K562 (cell line): ENCODE measurements at regions not wholly inside any gene's neighbourhood (a gene's known extent, or its start where the extent isn't known, plus 50 kb on each side); places are given as distances from the start of the nearest gene placed in this dataset.

ENCODE experiments used
- ATAC-seq: fragments of 200-7000 bp; cut with Tn5 transposase; 3 replicates; pipeline ENCODE4 v1.9.1; 2020; ENCODE audit warnings: moderate library complexity
- BruUV-seq: library from RNA; stranded (reverse); fragments of 400-500 nt; replicated peaks from 2 replicates; lab custom pipeline; 2021; lab: Mats Ljungman, UMichigan
- CTCF ChIA-PET: fragments of 300-600 bp; formaldehyde crosslinking; extraction: SDS; loops from one replicate; lab custom pipeline; 2021; ENCODE audit warnings: low intra/inter-chr PET ratio; lab: Yijun Ruan, JAX
- POLR2A ChIA-PET: fragments of 300-600, 350-650 bp; sonication (Branson Sonifier 250); formaldehyde crosslinking; extraction: SDS; loops from one replicate; lab custom pipeline; 2021; ENCODE audit warnings: antibody characterized with exemption, inconsistent platforms; lab: Yijun Ruan, JAX
- DNase-seq, 4 experiments: peaks; one replicate each; pipeline versions ENCODE4 v3.0.0 to v3.0.0-alpha.2; 2011 to 2018; ENCODE audit warnings: low spot score in 3 of 4, mixed read lengths in 3 of 4; ENCODE audit errors: extremely low read depth in 1 of 4
- FAIRE-seq: peaks from 2 replicates; lab custom pipeline; 2011; peaks lifted over from hg19 to GRCh38; lab: Jason Lieb, UNC
- H2AFZ ChIP-seq: 2 replicates; pipeline ENCODE4 v1.6.0; 2011; ENCODE audit warnings: low read depth, low read length, control low read depth, inconsistent platforms
- H3K27ac ChIP-seq: fragments of 200-600 bp; 3 replicates; pipeline ENCODE4 v1.8.0; 2011; ENCODE audit warnings: low read depth, mild to moderate bottlenecking, control low read depth, inconsistent platforms, low read length, moderate library complexity, mixed read lengths; ENCODE audit errors: extremely low read depth
- H3K27me3 ChIP-seq, 2 experiments: fragments of 300-600 bp in 1 of 2; 2 replicates in 1 of 2; 3 replicates in 1 of 2; pipeline versions ENCODE4 v1.6.0 to v1.8.0; 2011; ENCODE audit warnings: inconsistent platforms in 2 of 2, low read length in 2 of 2, mild to moderate bottlenecking in 1 of 2, mixed read lengths in 1 of 2, moderate library complexity in 1 of 2; ENCODE audit not compliant: control insufficient read depth in 2 of 2, insufficient read depth in 2 of 2
- H3K36me3 ChIP-seq: fragments of 300-600 bp; 3 replicates; pipeline ENCODE4 v1.8.0; 2011; ENCODE audit warnings: mild to moderate bottlenecking, low read length, inconsistent platforms; ENCODE audit not compliant: control insufficient read depth, insufficient read depth
- H3K4me1 ChIP-seq, 2 experiments: fragments of 200-600 bp in 1 of 2; replicated peaks in 1 of 2; 2 replicates in 1 of 2; 3 replicates in 1 of 2; pipeline versions ENCODE4 v1.5.1 to v1.8.0; 2011; ENCODE audit warnings: inconsistent platforms in 2 of 2, low read length in 2 of 2, mild to moderate bottlenecking in 1 of 2, mixed read lengths in 1 of 2, moderate library complexity in 1 of 2; ENCODE audit not compliant: control insufficient read depth in 2 of 2, insufficient read depth in 2 of 2
- H3K4me2 ChIP-seq: 2 replicates; pipeline ENCODE4 v1.6.1; 2011; ENCODE audit warnings: low read length, control low read depth, inconsistent platforms, mixed read lengths; ENCODE audit not compliant: insufficient read depth
- H3K4me3 ChIP-seq: fragments of 200-600 bp; sonication (generic), shearing (Covaris generic); 2 replicates; pipeline ENCODE4 v1.5.1; 2016; ENCODE audit warnings: control low read depth, inconsistent platforms
- H3K79me2 ChIP-seq: fragments of 200-600 bp; 3 replicates; pipeline ENCODE4 v1.8.0; 2011; ENCODE audit warnings: low read length, inconsistent platforms; ENCODE audit not compliant: control insufficient read depth, insufficient read depth
- H3K9ac ChIP-seq, 2 experiments: 2 replicates each; pipeline versions ENCODE4 v1.6.0 to v1.6.1; 2011; ENCODE audit warnings: low read depth in 2 of 2, low read length in 2 of 2, control low read depth in 1 of 2, inconsistent platforms in 1 of 2, mild to moderate bottlenecking in 1 of 2, mixed read lengths in 1 of 2; ENCODE audit not compliant: insufficient read depth in 1 of 2
- H3K9me1 ChIP-seq: one replicate; pipeline ENCODE4 v1.6.0; 2011; ENCODE audit warnings: inconsistent platforms, mild to moderate bottlenecking, low read length, moderate library complexity; ENCODE audit not compliant: control insufficient read depth, insufficient read depth
- H3K9me3 ChIP-seq: replicated peaks from 2 replicates; pipeline ENCODE4 v1.5.1; 2011; ENCODE audit warnings: low read depth, low read length, inconsistent platforms; ENCODE audit not compliant: control insufficient read depth, insufficient read depth
- H4K20me1 ChIP-seq: replicated peaks from 2 replicates; pipeline ENCODE4 v1.6.1; 2011; ENCODE audit warnings: low read length, inconsistent platforms, mixed read lengths; ENCODE audit not compliant: control insufficient read depth, insufficient read depth
- CEBPB ChIP-seq: fragments of 450-650 bp; IDR thresholded peaks from 2 replicates; pipeline ENCODE4 v1.6.1; 2016; ENCODE audit warnings: missing genetic modification characterization, missing compliant biosample characterization
- CEBPG ChIP-seq, 3 experiments: fragments of 200-800 bp in 1 of 3; sonication (Bioruptor generic) in 1 of 3; sonication (generic) in 1 of 3; formaldehyde crosslinking in 1 of 3; IDR thresholded peaks in 2 of 3; conservative IDR thresholded peaks in 1 of 3; 2 replicates each; pipeline versions ENCODE4 v1.6.1 to v1.8.0; 2016 to 2022; ENCODE audit warnings: missing compliant biosample characterization in 2 of 3, missing genetic modification characterization in 2 of 3, mild to moderate bottlenecking in 1 of 3, missing genetic modification reagents in 1 of 3
- HIVEP1 ChIP-seq: fragments of 250-450 bp; sonication (Bioruptor Pico); IDR thresholded peaks from 2 replicates; pipeline ENCODE4 v1.4.0; 2020; ENCODE audit warnings: mild to moderate bottlenecking
- ZBTB1 ChIP-seq: sonication (generic); formaldehyde crosslinking; IDR thresholded peaks from 2 replicates; pipeline ENCODE4 v1.8.1; 2023; ENCODE audit warnings: missing genetic modification reagents, low read depth, mild to moderate bottlenecking, borderline replicate concordance
- ZNF133 ChIP-seq: fragments of 250-450 bp; sonication (Bioruptor Pico); IDR thresholded peaks from 2 replicates; pipeline ENCODE4 v1.4.0; 2020; ENCODE audit warnings: mild to moderate bottlenecking
- WGBS: fragments of 100-300 bp; shearing (Covaris generic); methylation state at CpG from one replicate; pipeline ENCODE4 v1.1.6; 2016; ENCODE audit warnings: low coverage, mixed read lengths; ENCODE audit not compliant: insufficient coverage; ENCODE audit errors: missing lambda C conversion rate; 5-methylcytosine and 5-hydroxymethylcytosine counted together
- in situ Hi-C: fragments of 300-500 bp; cut with MboI; formaldehyde crosslinking; loops from 4 replicates; pipeline ENCODE4 v1.15.0; 2018; ENCODE audit warnings: inconsistent platforms, mixed read lengths
- intact Hi-C: fragments of 100-400 bp; cut with micrococcal nuclease; formaldehyde crosslinking; loops from 2 replicates; pipeline ENCODE4 v1.14.2; 2022
- TF ChIP-seq, protein P1 (sequence below): sonication (generic); formaldehyde crosslinking; IDR thresholded peaks from 2 replicates; pipeline ENCODE4 v1.8.0; 2023; ENCODE audit warnings: mild to moderate bottlenecking, missing genetic modification reagents
- TF ChIP-seq, protein P2 (sequence below): fragments of 450-650 bp; formaldehyde crosslinking; IDR thresholded peaks from 2 replicates; pipeline ENCODE4 v1.4.0; 2022; ENCODE audit warnings: missing genetic modification characterization

DNA sequence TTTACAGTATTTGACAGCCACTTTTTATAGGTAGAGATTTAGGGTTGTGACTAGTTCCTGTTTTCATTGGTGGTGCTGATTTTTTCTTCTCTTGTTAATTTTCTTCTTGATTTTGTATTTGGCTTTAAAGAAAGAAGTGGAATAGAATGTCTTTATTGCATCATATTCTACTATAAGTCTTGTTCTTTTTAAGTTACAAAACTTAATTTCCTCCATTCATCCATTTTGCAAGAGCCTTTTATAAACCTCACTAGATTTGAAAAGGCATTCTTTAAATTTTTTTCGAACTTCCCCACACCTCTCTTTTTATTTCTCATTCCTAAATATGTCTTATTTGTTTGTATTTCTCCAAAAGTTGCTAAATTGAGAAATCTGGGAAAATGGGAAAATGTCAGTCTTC is 1368.6 kb upstream of the ADGRL4 start:
- Histone ChIP-seq H3K9me3 (peaks cover 2% of the 10 kb centered on the region; the same call in 1 of the 2 replicates), H3K4me2 (no peak overlapping the region), H2AFZ (no peak overlapping the region), H3K79me2 (no peaks in the 10 kb centered on the region), H3K27ac (no peak overlapping the region), H3K9me1 (no peaks in the 10 kb centered on the region), H3K36me3 (no peaks in the 10 kb centered on the region), H3K9ac (no peak overlapping the region)
- FAIRE-seq (no peak), DNase-seq (no peak), ATAC-seq (no peak)
- intact Hi-C loops = no loop called here
- POLR2A ChIA-PET = no interaction called here
- CTCF ChIA-PET = no interaction called here
- in situ Hi-C loops = no loop called here
- TF ChIP-seq CEBPG (CRISPR knock-in tag; IDR thresholded peaks at IDR 0.05) (no peak), CEBPG (tag; conservative IDR thresholded peaks at IDR 0.05 in 1 of 2, IDR thresholded peaks at IDR 0.05 in 1 of 2) (0 out of 4 replicates have a peak, but pooled peaks of 1 of the 2 experiments have one; percentile 37), CEBPB (tag) (0 out of 2 replicates have a peak, but pooled peaks have one; percentile 12)
- TF ChIP-seq, protein P1, sequence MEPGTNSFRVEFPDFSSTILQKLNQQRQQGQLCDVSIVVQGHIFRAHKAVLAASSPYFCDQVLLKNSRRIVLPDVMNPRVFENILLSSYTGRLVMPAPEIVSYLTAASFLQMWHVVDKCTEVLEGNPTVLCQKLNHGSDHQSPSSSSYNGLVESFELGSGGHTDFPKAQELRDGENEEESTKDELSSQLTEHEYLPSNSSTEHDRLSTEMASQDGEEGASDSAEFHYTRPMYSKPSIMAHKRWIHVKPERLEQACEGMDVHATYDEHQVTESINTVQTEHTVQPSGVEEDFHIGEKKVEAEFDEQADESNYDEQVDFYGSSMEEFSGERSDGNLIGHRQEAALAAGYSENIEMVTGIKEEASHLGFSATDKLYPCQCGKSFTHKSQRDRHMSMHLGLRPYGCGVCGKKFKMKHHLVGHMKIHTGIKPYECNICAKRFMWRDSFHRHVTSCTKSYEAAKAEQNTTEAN (CRISPR knock-in tag) = no peak
- TF ChIP-seq, all 486 proteins: peak for 2
- Histone ChIP-seq H3K4me3 (no peak overlapping the region), H3K27me3 (no peaks in the 10 kb centered on the region), H3K4me1 (no peaks in the 10 kb centered on the region), H4K20me1 (no peaks in the 10 kb centered on the region)
- no TSS peak for BruUV-seq
- 0% methylated on average over 1 of the region's 1 CpG for WGBS

DNA sequence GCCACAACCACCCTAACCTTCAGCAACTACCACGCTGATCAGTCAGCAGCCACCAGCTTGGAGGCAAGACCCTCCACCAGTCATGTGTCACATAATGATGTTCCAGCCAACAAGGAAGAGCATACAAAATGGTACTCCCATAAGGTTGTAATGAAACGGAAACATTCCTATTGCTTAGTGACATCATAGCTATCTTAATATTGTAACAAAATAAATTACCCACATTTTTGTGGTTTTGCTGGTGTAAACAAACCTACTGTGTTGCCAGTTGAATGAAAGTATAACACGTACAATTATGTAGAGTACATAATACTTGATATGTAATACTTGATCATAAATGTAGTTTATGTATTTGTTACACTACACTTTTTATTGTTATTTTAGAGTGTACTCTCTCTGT is 1363.2 kb upstream of the ADGRL4 start:
- H3K4me1 ChIP-seq = no peaks in the 10 kb centered on the region
- no peak overlapping the region for H3K27ac ChIP-seq
- no peak overlapping the region for H3K9ac ChIP-seq
- ATAC-seq (no peak), FAIRE-seq (no peak), DNase-seq (no peak)
- no peak overlapping the region for H2AFZ ChIP-seq
- in situ Hi-C loops = no loop called here
- no TSS peak for BruUV-seq
- no peaks in the 10 kb centered on the region for H3K36me3 ChIP-seq
- CTCF ChIA-PET = no interaction called here
- intact Hi-C loops = no loop called here
- H3K27me3 ChIP-seq = no peaks in the 10 kb centered on the region
- no peaks in the 10 kb centered on the region for H4K20me1 ChIP-seq
- 0% methylated on average over 3 of the region's 3 CpGs for WGBS
- no peak overlapping the region for H3K4me2 ChIP-seq
- POLR2A ChIA-PET = no interaction called here
- H3K9me1 ChIP-seq = no peaks in the 10 kb centered on the region
- no peaks in the 10 kb centered on the region for H3K79me2 ChIP-seq
- no peak overlapping the region for H3K4me3 ChIP-seq
- no peaks in the 10 kb centered on the region; the same call in 1 of the 2 replicates for H3K9me3 ChIP-seq
- TF ChIP-seq ZNF133 (CRISPR knock-in tag) (no peak), ZBTB1 (CRISPR knock-in tag) (no peak), HIVEP1 (CRISPR knock-in tag) (no peak)
- TF ChIP-seq, protein P2, sequence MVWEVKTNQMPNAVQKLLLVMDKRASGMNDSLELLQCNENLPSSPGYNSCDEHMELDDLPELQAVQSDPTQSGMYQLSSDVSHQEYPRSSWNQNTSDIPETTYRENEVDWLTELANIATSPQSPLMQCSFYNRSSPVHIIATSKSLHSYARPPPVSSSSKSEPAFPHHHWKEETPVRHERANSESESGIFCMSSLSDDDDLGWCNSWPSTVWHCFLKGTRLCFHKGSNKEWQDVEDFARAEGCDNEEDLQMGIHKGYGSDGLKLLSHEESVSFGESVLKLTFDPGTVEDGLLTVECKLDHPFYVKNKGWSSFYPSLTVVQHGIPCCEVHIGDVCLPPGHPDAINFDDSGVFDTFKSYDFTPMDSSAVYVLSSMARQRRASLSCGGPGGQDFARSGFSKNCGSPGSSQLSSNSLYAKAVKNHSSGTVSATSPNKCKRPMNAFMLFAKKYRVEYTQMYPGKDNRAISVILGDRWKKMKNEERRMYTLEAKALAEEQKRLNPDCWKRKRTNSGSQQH (CRISPR knock-in tag) = no peak
